T-helper 1 cell treated with Interleukin-12 subunit alpha and Interleukin-12 subunit beta and Interleukin-4 antibody, amounts not matched to agents 30 ng/mL and 1 ng/mL, for 36 hours (primary cell): ENCODE measurements at regions not wholly inside any gene's neighbourhood (a gene's known extent, or its start where the extent isn't known, plus 50 kb on each side); places are given as distances from the start of the nearest gene placed in this dataset.
"Not testable (repeated sequence)": the region's sequence is repeated elsewhere in the genome, so short reads cannot be mapped to it uniquely, and the experiment has no call there.

ENCODE experiments used
- intact Hi-C: fragments of 100-400 bp; cut with micrococcal nuclease; formaldehyde crosslinking; loops from one replicate; pipeline ENCODE4 v1.15.1; 2024

- intact Hi-C loops: no loop called here
Observed at GRCh38 chr5:39534690-39535089, 109.9 kb upstream of the DAB2 start.

- intact Hi-C loops: no loop called here
Observed at GRCh38 chr5:39533749-39534148, 109.0 kb upstream of the DAB2 start.

GRCh38 chr5:39532511-39532910, 107.7 kb upstream of the DAB2 start:
- intact Hi-C loops: no loop called here

- intact Hi-C loops: no loop called here
Observed at GRCh38 chr5:39531306-39531705, 106.5 kb upstream of the DAB2 start.

GRCh38 chr5:39526914-39527477, 102.2 kb upstream of the DAB2 start:
- intact Hi-C loops: no loop called here

- intact Hi-C loops: not testable (repeated sequence)
Observed at GRCh38 chr5:39525781-39526180, 101.0 kb upstream of the DAB2 start.

GRCh38 chr5:39525271-39525670, 100.5 kb upstream of the DAB2 start:
- intact Hi-C loops: no loop called here

- intact Hi-C loops: no loop called here
Observed at GRCh38 chr5:39523821-39524220, 99.0 kb upstream of the DAB2 start.

GRCh38 chr5:39521940-39522590, 97.3 kb upstream of the DAB2 start:
- intact Hi-C loops: no loop called here

GRCh38 chr5:39521098-39521860, 96.5 kb upstream of the DAB2 start:
- intact Hi-C loops: no loop called here

GRCh38 chr5:39520232-39520572, 95.4 kb upstream of the DAB2 start:
- intact Hi-C loops: no loop called here

GRCh38 chr5:39519566-39520231, 94.9 kb upstream of the DAB2 start:
- intact Hi-C loops: no loop called here

GRCh38 chr5:39519079-39519478, 94.3 kb upstream of the DAB2 start:
- intact Hi-C loops: no loop called here

- intact Hi-C loops: no loop called here
Observed at GRCh38 chr5:39518516-39518915, 93.7 kb upstream of the DAB2 start.

GRCh38 chr5:39517800-39518199, 93.0 kb upstream of the DAB2 start:
- intact Hi-C loops: no loop called here

GRCh38 chr5:39515881-39516280, 91.1 kb upstream of the DAB2 start:
- intact Hi-C loops: no loop called here

- intact Hi-C loops: no loop called here
Observed at GRCh38 chr5:39513236-39513635, 88.5 kb upstream of the DAB2 start.

- intact Hi-C loops: no loop called here
Observed at GRCh38 chr5:39506211-39506610, 81.4 kb upstream of the DAB2 start.

- intact Hi-C loops: no loop called here
Observed at GRCh38 chr5:39505791-39506190, 81.0 kb upstream of the DAB2 start.

GRCh38 chr5:39505363-39505762, 80.6 kb upstream of the DAB2 start:
- intact Hi-C loops: no loop called here

- intact Hi-C loops: no loop called here
Observed at GRCh38 chr5:39503155-39503554, 78.4 kb upstream of the DAB2 start.

- intact Hi-C loops: no loop called here
Observed at GRCh38 chr5:39502704-39503103, 77.9 kb upstream of the DAB2 start.
